Ovary (tissue), 3 donors: ENCODE measurements at regions not wholly inside any gene's neighbourhood (a gene's known extent, or its start where the extent isn't known, plus 50 kb on each side); places are given as distances from the start of the nearest gene placed in this dataset.

Experiments used
- EP300 ChIP-seq: sonication (generic); formaldehyde crosslinking; IDR thresholded peaks from one replicate; pipeline ENCODE4 v1.6.1; 2017; ENCODE audit warnings: antibody characterized with exemption
- POLR2A ChIP-seq: fragments of 450-650 bp; IDR thresholded peaks from one replicate; pipeline ENCODE4 v1.6.1; 2017; ENCODE audit warnings: antibody characterized with exemption, mild to moderate bottlenecking, moderate library complexity
- TF ChIP-seq, protein P1 (sequence below), 3 donors: fragments of 450-650 bp in 2 of 3; fragments of 200-600 bp in 1 of 3; IDR thresholded peaks; one replicate each; pipeline versions ENCODE4 v1.5.1 to v1.8.0; 2016 to 2022; ENCODE audit warnings: antibody characterized with exemption in 3 of 3, mild to moderate bottlenecking in 1 of 3
- donor health status: DM: no; HTN: no; CAD: no.

DNA sequence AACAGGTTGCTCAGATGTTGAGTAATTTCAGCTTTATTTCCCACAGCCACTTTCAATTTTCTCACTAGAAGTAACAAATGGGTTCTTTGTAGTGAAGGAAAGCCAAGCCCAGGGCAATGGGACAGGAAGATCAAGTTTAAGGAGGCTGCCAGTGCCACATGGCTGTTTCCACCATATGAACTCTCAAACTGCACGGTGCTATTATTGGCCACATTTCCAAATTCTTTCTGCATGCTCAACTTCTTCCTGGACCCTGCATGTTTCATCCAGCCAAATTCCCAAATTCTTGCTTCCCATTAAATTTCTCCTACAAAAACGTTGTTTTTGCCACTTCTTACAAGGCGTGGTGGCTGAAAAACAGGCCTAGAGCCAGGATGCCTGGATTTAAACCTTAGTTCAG, 193.3 kb upstream of the SPHKAP start:
- TF ChIP-seq, protein P1, sequence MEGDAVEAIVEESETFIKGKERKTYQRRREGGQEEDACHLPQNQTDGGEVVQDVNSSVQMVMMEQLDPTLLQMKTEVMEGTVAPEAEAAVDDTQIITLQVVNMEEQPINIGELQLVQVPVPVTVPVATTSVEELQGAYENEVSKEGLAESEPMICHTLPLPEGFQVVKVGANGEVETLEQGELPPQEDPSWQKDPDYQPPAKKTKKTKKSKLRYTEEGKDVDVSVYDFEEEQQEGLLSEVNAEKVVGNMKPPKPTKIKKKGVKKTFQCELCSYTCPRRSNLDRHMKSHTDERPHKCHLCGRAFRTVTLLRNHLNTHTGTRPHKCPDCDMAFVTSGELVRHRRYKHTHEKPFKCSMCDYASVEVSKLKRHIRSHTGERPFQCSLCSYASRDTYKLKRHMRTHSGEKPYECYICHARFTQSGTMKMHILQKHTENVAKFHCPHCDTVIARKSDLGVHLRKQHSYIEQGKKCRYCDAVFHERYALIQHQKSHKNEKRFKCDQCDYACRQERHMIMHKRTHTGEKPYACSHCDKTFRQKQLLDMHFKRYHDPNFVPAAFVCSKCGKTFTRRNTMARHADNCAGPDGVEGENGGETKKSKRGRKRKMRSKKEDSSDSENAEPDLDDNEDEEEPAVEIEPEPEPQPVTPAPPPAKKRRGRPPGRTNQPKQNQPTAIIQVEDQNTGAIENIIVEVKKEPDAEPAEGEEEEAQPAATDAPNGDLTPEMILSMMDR (IDR thresholded peaks at IDR 0.05): no peak
- TF ChIP-seq POLR2A (no peak), EP300 (no peak)
